A549 (cell line): ENCODE measurements at regions not wholly inside any gene's neighbourhood (a gene's known extent, or its start where the extent isn't known, plus 50 kb on each side); places are given as distances from the start of the nearest gene placed in this dataset.

ENCODE experiments used
- CTCF ChIP-seq: fragments of >200 bp; sonication (Bioruptor Twin); formaldehyde crosslinking; IDR thresholded peaks from 3 replicates; pipeline ENCODE4 v1.5.1; 2016
- ELK1 ChIP-seq: fragments of 150-350 bp; IDR thresholded peaks from 2 replicates; pipeline ENCODE4 v1.6.1; 2014; ENCODE audit warnings: low read depth, mild to moderate bottlenecking, low read length
- EP300 ChIP-seq, 2 experiments: fragments of >200 bp; sonication (Bioruptor Twin); formaldehyde crosslinking; IDR thresholded peaks; 2 replicates in 1 of 2; 3 replicates in 1 of 2; pipeline ENCODE4 v1.6.1; 2016 to 2017
- MAX ChIP-seq: IDR thresholded peaks from 2 replicates; pipeline ENCODE4 v1.6.1; 2012
- POLR2A ChIP-seq: IDR thresholded peaks from 2 replicates; pipeline ENCODE4 v1.6.1; 2012; ENCODE audit warnings: mild to moderate bottlenecking, low read length
- REST ChIP-seq: fragments of 200-600 bp; sonication (generic); IDR thresholded peaks from 2 replicates; pipeline ENCODE4 v1.6.1; 2016; ENCODE audit warnings: antibody characterized with exemption, mild to moderate bottlenecking, moderate library complexity
- SREBF2 ChIP-seq: fragments of 450-650 bp; IDR thresholded peaks from 2 replicates; pipeline ENCODE4 v1.6.1; 2014; ENCODE audit warnings: mild to moderate bottlenecking, moderate library complexity
- TFCP2L1 ChIP-seq: fragments of 250-450 bp; sonication (Bioruptor Pico); IDR thresholded peaks from 2 replicates; pipeline ENCODE4 v1.5.0; 2021; ENCODE audit warnings: mild to moderate bottlenecking

GRCh38 chr1:212218065-212218464 is 67.1 kb upstream of the PPP2R5A start:
- TF ChIP-seq CTCF = no peak
- TF ChIP-seq REST = no peak
- TF ChIP-seq MAX = no peak
- no peak for TF ChIP-seq EP300 (IDR thresholded peaks at IDR 0.05)
- TF ChIP-seq SREBF2 = no peak
- TF ChIP-seq TFCP2L1 = no peak
- TF ChIP-seq POLR2A = no peak
- no peak for TF ChIP-seq ELK1
